Mucosa of descending colon (tissue), 3 donors: ENCODE measurements at regions not wholly inside any gene's neighbourhood (a gene's known extent, or its start where the extent isn't known, plus 50 kb on each side); places are given as distances from the start of the nearest gene placed in this dataset.
A peak's percentile ranks its signal among the peaks of the same experiment; 100 is the strongest.

ENCODE experiments used
- ATAC-seq: fragments of 200-7000 bp; cut with Tn5 transposase; one replicate; pipeline ENCODE4 v1.9.1; 2020; ENCODE audit warnings: mild to moderate bottlenecking, moderate library complexity
- DNase-seq, 3 donors: peaks; one replicate each; pipeline ENCODE4 v3.0.0-alpha.2; 2020
- H3K36me3 ChIP-seq: fragments of 200-600 bp; one replicate; pipeline ENCODE4 v1.8.0; 2021; ENCODE audit warnings: low read depth, mild to moderate bottlenecking
- H3K4me1 ChIP-seq: fragments of 200-600 bp; one replicate; pipeline ENCODE4 v1.8.0; 2021; ENCODE audit warnings: low read depth, mild to moderate bottlenecking
- H3K4me3 ChIP-seq: fragments of 200-600 bp; one replicate; pipeline ENCODE4 v1.8.0; 2021; ENCODE audit warnings: mild to moderate bottlenecking
- H3K9me3 ChIP-seq: fragments of 200-600 bp; one replicate; pipeline ENCODE4 v1.8.0; 2021; ENCODE audit warnings: mild to moderate bottlenecking
- intact Hi-C, 2 donors: fragments of 100-400 bp; cut with DNase I in 1 of 2; cut with micrococcal nuclease in 1 of 2; formaldehyde crosslinking; loops; one replicate each; pipeline versions ENCODE4 v1.11.0 to v1.11.1; 2022; cut with DNase I, micrococcal nuclease
- TF ChIP-seq, protein P1 (sequence below): fragments of 200-600 bp; IDR thresholded peaks from one replicate; pipeline ENCODE4 v1.8.0; 2022; ENCODE audit warnings: antibody characterized with exemption, mild to moderate bottlenecking
- donor health status: DM: no; HTN: no; CAD: no; lungs with moderate emphysema.
- donor health status: DM: no; HTN: no; CAD: no.
- donor health status: DM: no; HTN: yes; CAD: no.

DNA sequence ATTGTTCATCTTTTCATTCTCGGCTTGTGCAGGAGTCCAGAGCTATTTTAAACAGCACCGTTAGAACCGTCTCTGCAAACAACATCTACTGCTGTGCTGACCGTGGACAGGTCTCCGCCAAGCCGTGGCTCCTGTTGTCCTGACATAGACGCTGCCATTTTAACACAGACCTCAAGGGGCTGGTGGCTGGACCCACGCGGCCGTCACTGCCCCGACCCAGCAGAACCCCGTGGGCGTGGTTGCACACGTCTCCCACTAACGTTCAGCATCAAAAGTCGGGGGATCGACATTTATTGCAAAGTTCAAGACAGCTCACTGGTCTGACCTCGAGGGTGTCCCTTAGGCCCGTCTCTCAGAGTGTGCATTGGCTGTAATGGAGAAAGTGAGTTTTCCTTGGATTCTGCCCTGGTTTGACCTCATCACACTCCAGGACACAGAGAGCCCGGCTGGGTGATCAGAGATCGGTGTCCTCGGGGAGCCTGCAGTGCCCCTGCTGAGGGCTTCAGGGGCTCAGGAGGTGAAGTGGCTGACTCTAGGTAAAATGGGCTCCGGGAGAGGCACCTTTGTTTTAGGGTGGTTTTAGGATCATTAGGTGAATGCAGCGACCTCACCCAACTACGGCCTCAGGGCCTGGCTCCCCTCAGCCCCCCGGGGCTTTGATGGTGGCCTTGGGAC lies 363.2 kb downstream of the THBS2 start:
- DNase-seq (no peak), ATAC-seq (no peak)
- TF ChIP-seq, protein P1, sequence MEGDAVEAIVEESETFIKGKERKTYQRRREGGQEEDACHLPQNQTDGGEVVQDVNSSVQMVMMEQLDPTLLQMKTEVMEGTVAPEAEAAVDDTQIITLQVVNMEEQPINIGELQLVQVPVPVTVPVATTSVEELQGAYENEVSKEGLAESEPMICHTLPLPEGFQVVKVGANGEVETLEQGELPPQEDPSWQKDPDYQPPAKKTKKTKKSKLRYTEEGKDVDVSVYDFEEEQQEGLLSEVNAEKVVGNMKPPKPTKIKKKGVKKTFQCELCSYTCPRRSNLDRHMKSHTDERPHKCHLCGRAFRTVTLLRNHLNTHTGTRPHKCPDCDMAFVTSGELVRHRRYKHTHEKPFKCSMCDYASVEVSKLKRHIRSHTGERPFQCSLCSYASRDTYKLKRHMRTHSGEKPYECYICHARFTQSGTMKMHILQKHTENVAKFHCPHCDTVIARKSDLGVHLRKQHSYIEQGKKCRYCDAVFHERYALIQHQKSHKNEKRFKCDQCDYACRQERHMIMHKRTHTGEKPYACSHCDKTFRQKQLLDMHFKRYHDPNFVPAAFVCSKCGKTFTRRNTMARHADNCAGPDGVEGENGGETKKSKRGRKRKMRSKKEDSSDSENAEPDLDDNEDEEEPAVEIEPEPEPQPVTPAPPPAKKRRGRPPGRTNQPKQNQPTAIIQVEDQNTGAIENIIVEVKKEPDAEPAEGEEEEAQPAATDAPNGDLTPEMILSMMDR, result no peak
- intact Hi-C loops, result no loop called here
- Histone ChIP-seq H3K4me1 (peaks cover under 1% of the 10 kb centered on the region), H3K4me3 (no peak overlapping the region), H3K9me3 (no peaks in the 10 kb centered on the region), H3K36me3 (no peaks in the 10 kb centered on the region)

DNA sequence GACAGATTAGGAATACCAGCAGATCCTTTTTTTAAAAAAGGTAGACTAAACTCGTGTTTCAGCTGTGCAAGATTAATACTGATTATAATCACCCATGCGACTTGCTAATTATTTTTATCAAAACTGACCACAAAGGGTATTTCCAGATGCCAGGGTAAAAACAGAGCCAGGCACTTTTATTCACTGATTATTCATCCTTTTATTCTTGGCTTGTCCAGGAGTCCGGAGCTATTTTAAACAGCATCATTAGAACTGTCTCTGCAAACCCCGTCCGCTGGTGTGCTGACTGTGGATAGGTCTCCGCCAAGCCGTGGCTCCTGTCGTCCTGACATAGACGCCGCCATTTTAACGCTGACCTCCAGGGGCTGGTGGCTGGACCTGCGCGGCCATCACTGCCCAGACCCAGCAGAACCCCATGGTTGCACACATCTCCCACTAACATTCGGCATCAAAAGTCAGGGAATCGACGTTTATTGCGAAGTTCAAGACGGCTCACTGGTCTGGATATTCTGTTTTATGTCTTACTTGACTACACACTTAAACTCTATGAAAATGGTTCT lies 364.8 kb downstream of the THBS2 start:
- DNase-seq, result no peak
- no peaks in the 10 kb centered on the region for H3K36me3 ChIP-seq
- no peaks in the 10 kb centered on the region for H3K9me3 ChIP-seq
- no peaks in the 10 kb centered on the region for H3K4me1 ChIP-seq
- H3K4me3 ChIP-seq, result no peak overlapping the region
- intact Hi-C loops, result no loop called here
- TF ChIP-seq, protein P1, result no peak
- ATAC-seq, result no peak

DNA sequence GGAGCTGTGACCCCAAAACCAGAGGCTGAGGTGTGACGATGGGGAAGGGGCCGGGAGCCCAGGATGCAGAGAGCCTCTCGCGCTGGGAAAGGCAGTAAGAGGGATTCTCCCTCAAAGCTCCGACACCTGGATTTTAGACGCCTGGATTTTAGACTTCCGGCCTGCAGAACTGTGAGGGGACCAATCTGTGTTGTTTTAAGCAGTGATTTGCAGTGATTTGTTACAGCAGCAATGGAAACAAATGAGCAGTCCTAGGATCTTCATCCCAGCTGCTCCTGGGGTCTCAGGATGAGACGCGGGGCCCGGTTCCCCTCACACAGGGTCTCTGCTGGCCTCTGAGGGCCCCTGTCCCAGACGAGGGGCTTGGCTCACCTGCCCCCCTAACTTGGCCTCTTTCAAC lies 365.5 kb downstream of the THBS2 start:
- no peak for DNase-seq
- Histone ChIP-seq H3K4me3 (no peak overlapping the region), H3K9me3 (no peaks in the 10 kb centered on the region), H3K4me1 (no peaks in the 10 kb centered on the region), H3K36me3 (no peaks in the 10 kb centered on the region)
- TF ChIP-seq, protein P1, result no peak
- ATAC-seq, result no peak
- intact Hi-C loops, result no loop called here

DNA sequence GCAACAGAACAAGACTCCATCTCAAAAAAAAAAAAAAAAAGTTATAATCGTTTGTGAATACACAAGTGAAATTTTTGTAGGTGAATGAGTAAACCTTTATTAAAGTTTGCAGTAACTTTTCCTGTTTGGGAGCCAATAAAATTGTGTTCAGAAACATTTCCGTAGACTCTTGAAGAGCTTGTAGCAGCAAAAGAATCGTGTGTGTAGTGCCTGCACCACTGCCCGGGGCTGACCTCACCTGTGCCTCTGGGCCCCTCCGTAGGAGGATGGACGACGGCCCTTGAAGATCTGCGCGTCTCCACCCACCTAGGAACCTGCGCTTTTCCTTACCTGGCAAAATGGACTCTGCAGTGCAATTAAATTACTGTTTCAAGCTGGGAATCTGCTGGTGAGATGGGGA lies 366.0 kb downstream of the THBS2 start:
- H3K36me3 ChIP-seq, result no peaks in the 10 kb centered on the region
- TF ChIP-seq, protein P1, result no peak
- ATAC-seq (no peak), DNase-seq (no peak)
- H3K4me1 ChIP-seq, result no peaks in the 10 kb centered on the region
- intact Hi-C loops, result no loop called here
- no peaks in the 10 kb centered on the region for H3K9me3 ChIP-seq
- no peak overlapping the region for H3K4me3 ChIP-seq

DNA sequence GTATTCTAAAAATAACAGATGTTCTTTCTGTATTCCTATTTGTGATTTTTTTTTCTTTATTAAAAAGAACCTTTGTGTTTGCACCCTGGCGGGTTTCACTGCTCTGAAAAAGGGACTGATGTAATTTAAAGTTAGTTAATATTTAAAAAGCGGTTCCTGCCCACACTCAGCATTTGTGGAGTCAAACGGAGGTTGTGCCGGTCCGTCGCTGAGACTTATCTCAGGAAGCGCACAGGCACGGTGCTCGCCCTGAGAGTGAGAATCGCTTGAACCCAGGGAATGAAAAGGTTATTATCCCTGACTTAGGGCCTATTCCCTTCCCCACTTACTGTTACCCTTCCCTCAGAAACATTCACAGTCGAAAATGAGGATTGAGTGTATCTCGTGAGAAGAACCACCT lies 366.7 kb downstream of the THBS2 start:
- H3K36me3 ChIP-seq, result no peaks in the 10 kb centered on the region
- TF ChIP-seq, protein P1, result no peak
- DNase-seq (no peak), ATAC-seq (peak; percentile 14)
- no peak overlapping the region for H3K4me3 ChIP-seq
- no peaks in the 10 kb centered on the region for H3K4me1 ChIP-seq
- H3K9me3 ChIP-seq, result no peaks in the 10 kb centered on the region
- intact Hi-C loops, result no loop called here
